ENCODE measurements at regions not wholly inside any gene's neighbourhood (a gene's known extent, or its start where the extent isn't known, plus 50 kb on each side); places are given as distances from the start of the nearest gene placed in this dataset.

DNA sequence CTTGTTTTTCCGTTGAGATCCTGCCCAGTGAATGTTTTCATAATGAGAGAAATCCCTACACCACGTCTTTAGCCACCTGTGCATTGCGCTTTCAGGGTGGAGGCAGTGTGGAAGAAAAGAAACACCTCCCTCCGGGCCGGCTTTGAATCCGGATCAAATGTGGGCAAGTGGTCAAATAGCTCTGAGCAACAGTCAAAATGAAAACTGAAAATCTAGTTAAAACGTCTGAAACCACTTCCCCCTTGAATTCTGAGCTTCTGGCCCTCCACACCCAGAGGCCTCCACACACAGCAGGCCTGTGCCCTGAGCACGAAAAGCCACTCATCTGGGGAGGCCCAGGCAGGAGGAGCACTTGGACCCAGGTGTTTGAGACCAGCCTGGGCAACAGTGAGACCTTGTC is 263.6 kb upstream of the SALL3 start:
- no peak overlapping the region for H3K27ac ChIP-seq
- TF ChIP-seq, protein P1, sequence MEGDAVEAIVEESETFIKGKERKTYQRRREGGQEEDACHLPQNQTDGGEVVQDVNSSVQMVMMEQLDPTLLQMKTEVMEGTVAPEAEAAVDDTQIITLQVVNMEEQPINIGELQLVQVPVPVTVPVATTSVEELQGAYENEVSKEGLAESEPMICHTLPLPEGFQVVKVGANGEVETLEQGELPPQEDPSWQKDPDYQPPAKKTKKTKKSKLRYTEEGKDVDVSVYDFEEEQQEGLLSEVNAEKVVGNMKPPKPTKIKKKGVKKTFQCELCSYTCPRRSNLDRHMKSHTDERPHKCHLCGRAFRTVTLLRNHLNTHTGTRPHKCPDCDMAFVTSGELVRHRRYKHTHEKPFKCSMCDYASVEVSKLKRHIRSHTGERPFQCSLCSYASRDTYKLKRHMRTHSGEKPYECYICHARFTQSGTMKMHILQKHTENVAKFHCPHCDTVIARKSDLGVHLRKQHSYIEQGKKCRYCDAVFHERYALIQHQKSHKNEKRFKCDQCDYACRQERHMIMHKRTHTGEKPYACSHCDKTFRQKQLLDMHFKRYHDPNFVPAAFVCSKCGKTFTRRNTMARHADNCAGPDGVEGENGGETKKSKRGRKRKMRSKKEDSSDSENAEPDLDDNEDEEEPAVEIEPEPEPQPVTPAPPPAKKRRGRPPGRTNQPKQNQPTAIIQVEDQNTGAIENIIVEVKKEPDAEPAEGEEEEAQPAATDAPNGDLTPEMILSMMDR (IDR thresholded peaks at IDR 0.05), result no peak
- H3K36me3 ChIP-seq, result no peaks in the 10 kb centered on the region
- peaks cover 0 to 8% of the 10 kb centered on the region in 2 donors for H3K27me3 ChIP-seq
- H3K4me1 ChIP-seq, result no peaks in the 10 kb centered on the region
- peaks cover 0 to 4% (median 0%) of the 10 kb centered on the region in 3 donors for H3K9me3 ChIP-seq
- DNase-seq, result peak in 1 of 2 donors; percentile 23
- H3K4me3 ChIP-seq, result no peak overlapping the region
- intact Hi-C loops (cut with DNase I; ENCODE audit: low total_unique reads), result no loop called here

- no peaks in the 10 kb centered on the region for H3K36me3 ChIP-seq
- H3K9me3 ChIP-seq, result peaks cover 0 to 4% (median 0%) of the 10 kb centered on the region in 3 donors
- H3K4me3 ChIP-seq, result no peak overlapping the region
- no peak overlapping the region for H3K27ac ChIP-seq
- intact Hi-C loops (cut with DNase I; ENCODE audit: low total_unique reads), result no loop called here
- H3K4me1 ChIP-seq, result no peaks in the 10 kb centered on the region
- H3K27me3 ChIP-seq, result peaks cover 0 to 11% of the 10 kb centered on the region in 2 donors
- DNase-seq, result peak in 1 of 2 donors; percentile 43
- TF ChIP-seq, protein P1 (IDR thresholded peaks at IDR 0.05), result no peak
These were observed 263.0 kb upstream of the SALL3 start for GRCh38 chr18:78716581-78716980.

DNA sequence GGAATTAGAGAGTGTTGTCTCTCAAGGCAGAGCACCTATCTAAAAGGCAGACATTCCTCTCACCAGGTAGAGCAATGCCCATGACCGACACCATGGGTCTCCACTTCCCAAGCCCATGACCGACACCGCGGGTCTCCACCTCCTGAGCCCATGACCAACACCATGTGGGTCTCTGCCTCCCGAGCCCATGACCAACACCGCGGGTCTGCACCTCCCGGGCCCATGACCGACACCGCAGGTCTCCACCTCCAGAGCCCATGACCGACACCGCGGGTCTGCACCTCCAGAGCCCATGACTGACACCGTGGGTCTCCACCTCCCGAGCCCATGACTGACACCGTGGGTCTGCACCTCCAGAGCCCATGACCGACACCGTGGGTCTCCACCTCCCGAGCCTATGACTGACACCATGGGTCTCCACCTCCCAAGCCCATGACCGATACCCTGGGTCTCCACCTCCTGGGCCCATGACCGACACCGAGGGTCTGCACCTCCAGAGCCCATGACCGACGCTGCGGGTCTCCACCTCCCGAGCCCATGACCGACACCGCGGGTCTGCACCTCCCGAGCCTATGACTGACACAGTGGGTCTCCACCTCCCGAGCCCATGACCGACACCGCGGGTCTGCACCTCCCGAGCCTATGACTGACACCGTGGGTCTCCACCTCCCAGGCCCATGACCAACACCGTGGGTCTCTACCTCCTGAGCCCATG is 262.4 kb upstream of the SALL3 start:
- Histone ChIP-seq H3K27ac (no peak overlapping the region), H3K4me1 (no peaks in the 10 kb centered on the region), H3K9me3 (no peaks in the 10 kb centered on the region), H3K27me3 (peaks cover 0 to 11% of the 10 kb centered on the region in 2 donors), H3K36me3 (no peaks in the 10 kb centered on the region), H3K4me3 (no peak overlapping the region)
- intact Hi-C loops (cut with DNase I; ENCODE audit: low total_unique reads), result no loop called here
- peak in 1 of 2 donors; percentile 52 for DNase-seq
- TF ChIP-seq, protein P1 (IDR thresholded peaks at IDR 0.05), result no peak

GRCh38 chr18:78717766-78718150 is 261.9 kb upstream of the SALL3 start:
- TF ChIP-seq, protein P1 (IDR thresholded peaks at IDR 0.05), result no peak
- Histone ChIP-seq H3K27me3 (peaks cover 0 to 11% of the 10 kb centered on the region in 2 donors), H3K9me3 (no peaks in the 10 kb centered on the region), H3K27ac (no peak overlapping the region), H3K4me3 (no peak overlapping the region), H3K36me3 (no peaks in the 10 kb centered on the region), H3K4me1 (no peaks in the 10 kb centered on the region)
- no peak for DNase-seq
- intact Hi-C loops (cut with DNase I; ENCODE audit: low total_unique reads), result no loop called here

- DNase-seq, result peak in 1 of 2 donors; percentile 52
- TF ChIP-seq, protein P1 (IDR thresholded peaks at IDR 0.05), result no peak
- no peaks in the 10 kb centered on the region for H3K9me3 ChIP-seq
- H3K36me3 ChIP-seq, result no peaks in the 10 kb centered on the region
- H3K27me3 ChIP-seq, result peaks cover 0 to 11% of the 10 kb centered on the region in 2 donors
- intact Hi-C loops (cut with DNase I; ENCODE audit: low total_unique reads), result no loop called here
- no peak overlapping the region for H3K4me3 ChIP-seq
- H3K4me1 ChIP-seq, result no peaks in the 10 kb centered on the region
- H3K27ac ChIP-seq, result no peak overlapping the region
These were observed 259.8 kb upstream of the SALL3 start for GRCh38 chr18:78719821-78720220.
